A549 (cell line): ENCODE measurements at regions not wholly inside any gene's neighbourhood (a gene's known extent, or its start where the extent isn't known, plus 50 kb on each side); places are given as distances from the start of the nearest gene placed in this dataset.
"Not testable (repeated sequence)": the region's sequence is repeated elsewhere in the genome, so short reads cannot be mapped to it uniquely, and the experiment has no call there.

ENCODE experiments used
- ATAC-seq, 2 experiments: fragments of 200-7000 bp in 1 of 2; fragments of >200 bp in 1 of 2; cut with Nextera tagmentation in 1 of 2; cut with Tn5 transposase in 1 of 2; 3 replicates each; pipeline versions ENCODE4 v1.8.0 to v1.9.1; 2018 to 2020; ENCODE audit warnings: mild to moderate bottlenecking in 1 of 2, moderate library complexity in 1 of 2
- CTCF ChIA-PET: fragments of 300-600 bp; sonication (Branson Sonifier 250); formaldehyde crosslinking; extraction: SDS; loops from one replicate; lab custom pipeline; 2021; ENCODE audit warnings: antibody characterized with exemption, inconsistent platforms; lab: Yijun Ruan, JAX
- POLR2A ChIA-PET: fragments of 350-600 bp; formaldehyde crosslinking; extraction: SDS; loops from one replicate; lab custom pipeline; 2021; ENCODE audit warnings: antibody characterized with exemption, inconsistent platforms; lab: Yijun Ruan, JAX
- DNase-seq, 2 experiments: peaks; one replicate each; pipeline versions ENCODE4 v3.0.0 to v3.0.0-alpha.2; 2011 to 2016; ENCODE audit warnings: low read depth in 1 of 2, low spot score in 1 of 2
- FAIRE-seq: peaks from 2 replicates; lab custom pipeline; 2011; peaks lifted over from hg19 to GRCh38; lab: Jason Lieb, UNC
- H3K27ac ChIP-seq, 2 experiments: fragments of >200 bp; sonication (Bioruptor Twin); formaldehyde crosslinking; 3 replicates each; pipeline ENCODE4 v1.5.1; 2016 to 2017
- H3K4me1 ChIP-seq: fragments of >200 bp; sonication (Bioruptor Twin); formaldehyde crosslinking; 3 replicates; pipeline ENCODE4 v1.6.1; 2016
- H3K4me2 ChIP-seq: fragments of >200 bp; sonication (Bioruptor Twin); formaldehyde crosslinking; 3 replicates; pipeline ENCODE4 v1.6.1; 2016
- H3K4me3 ChIP-seq: fragments of >200 bp; sonication (Bioruptor Twin); formaldehyde crosslinking; 3 replicates; pipeline ENCODE4 v1.5.1; 2016
- H3K9me3 ChIP-seq: fragments of >200 bp; sonication (Bioruptor Twin); formaldehyde crosslinking; 3 replicates; pipeline ENCODE4 v1.6.1; 2016
- CBX2 ChIP-seq: fragments of 200-600 bp; sonication (generic); IDR thresholded peaks from 2 replicates; pipeline ENCODE4 v1.6.1; 2016; ENCODE audit warnings: low read depth, mild to moderate bottlenecking, borderline replicate concordance
- CBX8 ChIP-seq: fragments of 200-600 bp; sonication (generic); IDR thresholded peaks from 2 replicates; pipeline ENCODE4 v1.6.1; 2016
- CEBPB ChIP-seq, 2 experiments: fragments of >200 bp in 1 of 2; sonication (Bioruptor Twin) in 1 of 2; formaldehyde crosslinking in 1 of 2; IDR thresholded peaks; 2 replicates each; pipeline ENCODE4 v1.6.1; 2012 to 2016
- CHD2 ChIP-seq: fragments of 150-350 bp; IDR thresholded peaks from 2 replicates; pipeline ENCODE4 v1.6.1; 2014; ENCODE audit warnings: low read length; ENCODE audit not compliant: partially characterized antibody
- EHF ChIP-seq: fragments of 250-450 bp; sonication (Bioruptor Pico); IDR thresholded peaks from 2 replicates; pipeline ENCODE4 v1.5.0; 2020; ENCODE audit warnings: mild to moderate bottlenecking
- EP300 ChIP-seq, 2 experiments: fragments of >200 bp; sonication (Bioruptor Twin); formaldehyde crosslinking; IDR thresholded peaks; 2 replicates in 1 of 2; 3 replicates in 1 of 2; pipeline ENCODE4 v1.6.1; 2016 to 2017
- ESRRA ChIP-seq: fragments of 150-350 bp; IDR thresholded peaks from 2 replicates; pipeline ENCODE4 v1.6.1; 2014; ENCODE audit warnings: mild to moderate bottlenecking, low read length, borderline replicate concordance
- FOSL2 ChIP-seq, 2 experiments: fragments of 450-650 bp in 1 of 2; fragments of >200 bp in 1 of 2; sonication (Bioruptor Twin) in 1 of 2; formaldehyde crosslinking; IDR thresholded peaks; 2 replicates each; pipeline versions ENCODE4 v1.5.0 to v1.6.1; 2016 to 2020; ENCODE audit warnings: mild to moderate bottlenecking in 1 of 2, moderate library complexity in 1 of 2
- FOXS1 ChIP-seq: fragments of 250-450 bp; sonication (Bioruptor Pico); IDR thresholded peaks from 2 replicates; pipeline ENCODE4 v1.5.0; 2020; ENCODE audit warnings: mild to moderate bottlenecking, moderate library complexity
- HDAC2 ChIP-seq: fragments of 200-600 bp; sonication (generic); IDR thresholded peaks from 2 replicates; pipeline ENCODE4 v1.6.1; 2016
- JUNB ChIP-seq: fragments of >200 bp; sonication (Bioruptor Twin); formaldehyde crosslinking; IDR thresholded peaks from 2 replicates; pipeline ENCODE4 v1.6.1; 2016
- KDM1A ChIP-seq: fragments of 200-600 bp; sonication (generic); IDR thresholded peaks from 2 replicates; pipeline ENCODE4 v1.6.1; 2016; ENCODE audit warnings: low read depth, mild to moderate bottlenecking
- KDM5A ChIP-seq: fragments of 200-600 bp; sonication (generic); IDR thresholded peaks from 2 replicates; pipeline ENCODE4 v1.6.1; 2016; ENCODE audit warnings: antibody characterized with exemption, mild to moderate bottlenecking
- MAFK ChIP-seq: fragments of 450-650 bp; IDR thresholded peaks from 2 replicates; pipeline ENCODE4 v1.6.1; 2014; ENCODE audit not compliant: partially characterized antibody
- MAZ ChIP-seq: fragments of 150-350 bp; IDR thresholded peaks from 2 replicates; pipeline ENCODE4 v1.6.1; 2014; ENCODE audit warnings: antibody characterized with exemption, low read depth, low read length, borderline replicate concordance
- NFE2L2 ChIP-seq: fragments of 150-350 bp; conservative IDR thresholded peaks from 2 replicates; pipeline ENCODE4 v1.6.1; 2014; ENCODE audit warnings: low read length
- NR3C1 ChIP-seq: fragments of >200 bp; sonication (Bioruptor Twin); formaldehyde crosslinking; IDR thresholded peaks from 3 replicates; pipeline ENCODE4 v1.6.1; 2017
- POLR2AphosphoS2 ChIP-seq: conservative IDR thresholded peaks from 2 replicates; pipeline ENCODE4 v1.6.1; 2012; ENCODE audit warnings: low read length, improper control_type of control experiment, inconsistent platforms
- RCOR1 ChIP-seq: fragments of 150-350 bp; IDR thresholded peaks from 2 replicates; pipeline ENCODE4 v1.6.1; 2014; ENCODE audit warnings: antibody characterized with exemption, low read length, low read depth
- RFX5 ChIP-seq: fragments of 450-650 bp; IDR thresholded peaks from 2 replicates; pipeline ENCODE4 v1.7.1; 2014; ENCODE audit warnings: antibody characterized with exemption, mild to moderate bottlenecking, moderate library complexity
- RNF2 ChIP-seq: fragments of 200-600 bp; sonication (generic); IDR thresholded peaks from 2 replicates; pipeline ENCODE4 v1.6.1; 2016; ENCODE audit warnings: low read depth, mild to moderate bottlenecking, antibody characterized with exemption, moderate library complexity, borderline replicate concordance
- TFCP2L1 ChIP-seq: fragments of 250-450 bp; sonication (Bioruptor Pico); IDR thresholded peaks from 2 replicates; pipeline ENCODE4 v1.5.0; 2021; ENCODE audit warnings: mild to moderate bottlenecking
- TP53 ChIP-seq: fragments of 250-450 bp; sonication (Bioruptor Pico); IDR thresholded peaks from 2 replicates; pipeline ENCODE4 v1.5.0; 2021; ENCODE audit warnings: mild to moderate bottlenecking, moderate library complexity
- ZC3H11A ChIP-seq: fragments of 450-650 bp; IDR thresholded peaks from 2 replicates; pipeline ENCODE4 v1.6.1; 2014; ENCODE audit warnings: antibody characterized with exemption, mild to moderate bottlenecking
- ZFP36 ChIP-seq: fragments of 450-650 bp; IDR thresholded peaks from 2 replicates; pipeline ENCODE4 v1.6.1; 2014; ENCODE audit warnings: borderline replicate concordance; ENCODE audit not compliant: partially characterized antibody
- ZNF302 ChIP-seq: fragments of 250-450 bp; sonication (Bioruptor Pico); IDR thresholded peaks from 2 replicates; pipeline ENCODE4 v1.9.0; 2021; ENCODE audit warnings: inconsistent platforms, mild to moderate bottlenecking, moderate library complexity
- ZSCAN20 ChIP-seq: fragments of 250-450 bp; sonication (Bioruptor Pico); IDR thresholded peaks from 2 replicates; pipeline ENCODE4 v1.8.0; 2022; ENCODE audit warnings: mild to moderate bottlenecking, moderate library complexity
- WGBS: methylation state at CpG from one replicate; pipeline ENCODE4 v1.1.6; 2017; ENCODE audit errors: missing lambda C conversion rate; 5-methylcytosine and 5-hydroxymethylcytosine counted together
- TF ChIP-seq, protein P1 (sequence below): fragments of >200 bp; sonication (Bioruptor Twin); formaldehyde crosslinking; IDR thresholded peaks from 2 replicates; pipeline ENCODE4 v1.6.1; 2016
- TF ChIP-seq, protein P2 (sequence below): fragments of 250-450 bp; sonication (Bioruptor Pico); IDR thresholded peaks from 2 replicates; pipeline ENCODE4 v1.5.0; 2021; ENCODE audit warnings: mild to moderate bottlenecking, moderate library complexity, borderline replicate concordance
- TF ChIP-seq, protein P3 (sequence below): fragments of >200 bp; sonication (Bioruptor Twin); formaldehyde crosslinking; IDR thresholded peaks from 3 replicates; pipeline ENCODE4 v1.6.1; 2016

DNA sequence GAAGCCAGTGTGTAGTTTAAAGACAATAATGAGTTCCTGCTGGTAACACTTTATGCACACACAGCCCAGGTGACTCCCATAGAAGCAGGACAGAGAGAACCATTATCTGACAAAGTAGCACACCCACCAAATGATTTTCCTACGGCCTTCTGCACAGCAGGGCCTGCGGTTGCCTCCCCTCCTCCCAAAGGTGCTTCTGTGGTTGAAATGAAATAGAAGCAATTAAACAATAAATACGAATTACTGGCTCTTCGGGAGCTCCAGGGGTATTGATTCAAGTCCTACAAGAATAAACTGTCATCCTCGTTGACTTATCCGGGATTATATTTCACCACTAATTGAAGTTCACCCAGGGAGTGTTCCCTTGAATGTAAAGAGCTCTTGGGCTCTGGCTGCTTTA is 172.1 kb downstream of the ACTR3B start:
- ATAC-seq, result no peak
- no peaks in the 10 kb centered on the region for H3K4me1 ChIP-seq
- WGBS, result 7% methylated on average over 6 of the region's 6 CpGs
- no peak overlapping the region for H3K4me3 ChIP-seq
- no peak overlapping the region for H3K27ac ChIP-seq
- DNase-seq, result no peak
- no peak overlapping the region for H3K4me2 ChIP-seq
- no peak for TF ChIP-seq POLR2AphosphoS2
- ChIA-PET CTCF (interaction anchor here (0.9 to 1.9 kb wide), 4 partner anchors 9 to 37 kb away, joined by 3 to 4 read pairs (median 4); no protein-coding TSS in a partner anchor), POLR2A (no interaction called here)
- no peak for FAIRE-seq
- no peaks in the 10 kb centered on the region for H3K9me3 ChIP-seq

DNA sequence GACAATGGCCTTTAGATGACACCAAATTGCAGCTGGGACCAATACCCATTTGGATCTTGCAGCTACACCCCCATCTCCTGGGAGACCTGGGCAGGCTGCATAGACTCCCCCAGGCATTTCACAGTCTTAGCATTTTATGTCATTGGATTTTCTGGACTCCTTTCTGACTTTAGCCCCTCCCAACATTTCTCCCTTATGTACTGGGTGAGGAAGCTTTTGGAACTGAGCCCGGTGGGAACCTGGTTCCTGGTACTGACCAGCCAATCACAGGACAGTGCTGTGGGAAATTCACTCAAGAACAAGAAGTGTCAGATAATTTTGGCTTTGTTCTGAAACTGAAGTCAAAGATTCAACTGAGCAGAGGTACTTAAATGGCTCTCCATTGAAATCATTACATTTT is 177.7 kb downstream of the ACTR3B start:
- FAIRE-seq, result no peak
- Histone ChIP-seq H3K9me3 (no peaks in the 10 kb centered on the region), H3K4me3 (no peak overlapping the region), H3K27ac (no peak overlapping the region), H3K4me2 (no peak overlapping the region), H3K4me1 (no peaks in the 10 kb centered on the region)
- ChIA-PET POLR2A (no interaction called here), CTCF (no interaction called here)
- ATAC-seq, result no peak
- 9% methylated on average over 1 of the region's 1 CpG for WGBS
- DNase-seq, result no peak
- TF ChIP-seq MAFK (no peak), JUNB (no peak), RFX5 (no peak), ESRRA (no peak), KDM5A (no peak), ZSCAN20 (CRISPR knock-in tag) (no peak), CHD2 (no peak), KDM1A (no peak), NR3C1 (no peak), TP53 (CRISPR knock-in tag) (no peak), RNF2 (no peak), TFCP2L1 (CRISPR knock-in tag) (no peak), ZC3H11A (no peak), FOSL2 (IDR thresholded peaks at IDR 0.05) (no peak), FOSL2 (CRISPR knock-in tag; IDR thresholded peaks at IDR 0.05) (no peak), CBX2 (no peak), CBX8 (no peak), HDAC2 (no peak), EP300 (IDR thresholded peaks at IDR 0.05) (no peak)
- TF ChIP-seq, protein P1, sequence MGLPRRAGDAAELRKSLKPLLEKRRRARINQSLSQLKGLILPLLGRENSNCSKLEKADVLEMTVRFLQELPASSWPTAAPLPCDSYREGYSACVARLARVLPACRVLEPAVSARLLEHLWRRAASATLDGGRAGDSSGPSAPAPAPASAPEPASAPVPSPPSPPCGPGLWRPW, result no peak
- TF ChIP-seq, protein P2, sequence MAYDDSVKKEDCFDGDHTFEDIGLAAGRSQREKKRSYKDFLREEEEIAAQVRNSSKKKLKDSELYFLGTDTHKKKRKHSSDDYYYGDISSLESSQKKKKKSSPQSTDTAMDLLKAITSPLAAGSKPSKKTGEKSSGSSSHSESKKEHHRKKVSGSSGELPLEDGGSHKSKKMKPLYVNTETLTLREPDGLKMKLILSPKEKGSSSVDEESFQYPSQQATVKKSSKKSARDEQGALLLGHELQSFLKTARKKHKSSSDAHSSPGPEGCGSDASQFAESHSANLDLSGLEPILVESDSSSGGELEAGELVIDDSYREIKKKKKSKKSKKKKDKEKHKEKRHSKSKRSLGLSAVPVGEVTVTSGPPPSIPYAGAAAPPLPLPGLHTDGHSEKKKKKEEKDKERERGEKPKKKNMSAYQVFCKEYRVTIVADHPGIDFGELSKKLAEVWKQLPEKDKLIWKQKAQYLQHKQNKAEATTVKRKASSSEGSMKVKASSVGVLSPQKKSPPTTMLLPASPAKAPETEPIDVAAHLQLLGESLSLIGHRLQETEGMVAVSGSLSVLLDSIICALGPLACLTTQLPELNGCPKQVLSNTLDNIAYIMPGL (CRISPR knock-in tag), result no peak

DNA sequence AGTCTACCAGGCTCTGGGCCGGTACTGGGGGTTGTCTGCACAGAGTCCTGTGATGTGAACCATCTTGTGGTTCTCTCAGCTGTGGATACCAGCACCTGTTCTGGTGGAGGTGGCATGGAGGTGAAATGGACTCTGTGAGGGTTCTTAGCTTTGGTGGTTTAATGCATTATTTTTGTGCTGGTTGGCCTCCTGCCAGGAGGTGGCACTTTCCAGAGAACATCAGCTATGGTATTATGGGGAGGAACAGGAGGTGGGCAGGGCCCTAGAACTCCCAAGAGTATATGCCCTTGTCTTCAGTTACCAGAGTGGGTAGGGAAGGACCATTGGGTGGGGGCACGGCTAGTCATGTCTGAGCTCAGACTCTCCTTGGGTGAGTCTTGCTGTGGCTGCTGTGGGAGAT is 187.1 kb downstream of the ACTR3B start:
- H3K4me2 ChIP-seq, DNase-seq, FAIRE-seq, H3K9me3 ChIP-seq, POLR2A ChIA-PET, H3K4me1 ChIP-seq, H3K4me3 ChIP-seq, H3K27ac ChIP-seq, ATAC-seq: not testable (repeated sequence)
- CTCF ChIA-PET, result interaction anchor here (1.4 to 2.1 kb wide), 2 partner anchors 16 to 53 kb away, joined by 4 read pairs; no protein-coding TSS in a partner anchor
- 22% methylated on average over 2 of the region's 2 CpGs for WGBS

DNA sequence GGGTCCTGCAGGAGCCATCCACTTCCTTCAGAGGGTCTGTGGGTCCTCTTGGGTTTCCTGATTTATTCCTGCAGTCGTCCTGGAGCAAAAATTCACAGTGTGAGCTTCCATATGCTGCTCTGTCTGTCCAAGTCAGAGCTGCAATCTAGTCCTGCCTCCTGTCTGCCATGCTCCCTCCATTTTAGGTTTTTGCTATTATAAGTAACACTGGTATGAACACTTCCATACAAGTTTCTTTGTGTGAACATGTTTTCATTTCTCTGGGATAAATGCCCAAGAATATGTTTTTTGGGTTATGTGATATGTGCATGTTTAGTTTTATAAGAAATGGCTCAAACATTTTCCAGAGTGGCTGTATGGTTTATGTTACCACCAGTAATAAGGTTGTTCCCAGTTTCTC is 188.1 kb downstream of the ACTR3B start:
- no peak for FAIRE-seq
- no peak for TF ChIP-seq MAZ
- TF ChIP-seq TFCP2L1 (CRISPR knock-in tag), result no peak
- TF ChIP-seq, protein P3, sequence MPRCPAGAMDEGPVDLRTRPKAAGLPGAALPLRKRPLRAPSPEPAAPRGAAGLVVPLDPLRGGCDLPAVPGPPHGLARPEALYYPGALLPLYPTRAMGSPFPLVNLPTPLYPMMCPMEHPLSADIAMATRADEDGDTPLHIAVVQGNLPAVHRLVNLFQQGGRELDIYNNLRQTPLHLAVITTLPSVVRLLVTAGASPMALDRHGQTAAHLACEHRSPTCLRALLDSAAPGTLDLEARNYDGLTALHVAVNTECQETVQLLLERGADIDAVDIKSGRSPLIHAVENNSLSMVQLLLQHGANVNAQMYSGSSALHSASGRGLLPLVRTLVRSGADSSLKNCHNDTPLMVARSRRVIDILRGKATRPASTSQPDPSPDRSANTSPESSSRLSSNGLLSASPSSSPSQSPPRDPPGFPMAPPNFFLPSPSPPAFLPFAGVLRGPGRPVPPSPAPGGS, result no peak
- no peak for TF ChIP-seq EHF (CRISPR knock-in tag)
- TF ChIP-seq NFE2L2, result no peak
- TF ChIP-seq ZFP36, result no peak
- no peak for TF ChIP-seq CEBPB (IDR thresholded peaks at IDR 0.05)
- TF ChIP-seq POLR2AphosphoS2, result no peak
- TF ChIP-seq RNF2, result no peak
- no peak for TF ChIP-seq FOXS1 (CRISPR knock-in tag)
- TF ChIP-seq RCOR1, result no peak
- no peak for TF ChIP-seq ZNF302 (CRISPR knock-in tag)

More for the DNA sequence above, 188.1 kb downstream of the ACTR3B start:
- H3K4me3 ChIP-seq, result no peak overlapping the region
- H3K27ac ChIP-seq, result no peak overlapping the region
- no peak for ATAC-seq
- CTCF ChIA-PET, result interaction anchor here (1.4 to 2.1 kb wide), 2 partner anchors 17 to 54 kb away, joined by 4 read pairs; no protein-coding TSS in a partner anchor
- H3K9me3 ChIP-seq, result no peaks in the 10 kb centered on the region
- 0% methylated on average over 1 of the region's 1 CpG for WGBS
- no peak overlapping the region for H3K4me2 ChIP-seq
- no peaks in the 10 kb centered on the region for H3K4me1 ChIP-seq
- POLR2A ChIA-PET, result no interaction called here
- no peak for DNase-seq
